Astrocyte of the hippocampus (primary cell): ENCODE measurements at regions not wholly inside any gene's neighbourhood (a gene's known extent, or its start where the extent isn't known, plus 50 kb on each side); places are given as distances from the start of the nearest gene placed in this dataset.

ENCODE experiments used
- DNase-seq: peaks from one replicate; pipeline ENCODE4 v3.0.0; 2011; ENCODE audit warnings: low read depth, low spot score

DNA sequence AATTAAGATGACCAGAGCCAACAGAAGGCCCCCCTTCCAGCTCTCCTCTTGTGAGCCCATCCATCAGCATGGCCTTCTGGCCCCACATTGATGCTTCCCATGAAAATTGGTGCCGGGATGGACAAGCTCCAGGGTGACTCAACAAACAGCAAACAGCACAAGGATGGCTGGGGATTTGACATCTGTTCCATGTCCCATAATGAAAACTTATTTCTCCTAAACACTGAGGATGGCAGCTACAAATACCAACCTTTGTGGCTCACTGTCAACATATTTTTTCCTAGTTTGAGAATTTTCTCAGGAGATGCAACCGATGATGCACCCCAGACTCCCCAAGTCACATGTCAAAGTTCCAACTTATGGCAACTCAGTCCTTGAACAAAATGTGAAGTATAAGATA lies 169.6 kb upstream of the SIX2 start:
- no peak for DNase-seq

GRCh38 chr2:45178359-45178758 lies 169.1 kb upstream of the SIX2 start:
- DNase-seq: no peak

- peak; percentile 92 for DNase-seq
Measured at GRCh38 chr2:45177870-45178269, 168.6 kb upstream of the SIX2 start.

- DNase-seq: no peak
Measured at GRCh38 chr2:45176390-45176789, 167.1 kb upstream of the SIX2 start.

GRCh38 chr2:45173513-45173912 lies 164.3 kb upstream of the SIX2 start:
- peak; percentile 78 for DNase-seq

GRCh38 chr2:45172760-45173392 lies 163.6 kb upstream of the SIX2 start:
- no peak for DNase-seq

DNA sequence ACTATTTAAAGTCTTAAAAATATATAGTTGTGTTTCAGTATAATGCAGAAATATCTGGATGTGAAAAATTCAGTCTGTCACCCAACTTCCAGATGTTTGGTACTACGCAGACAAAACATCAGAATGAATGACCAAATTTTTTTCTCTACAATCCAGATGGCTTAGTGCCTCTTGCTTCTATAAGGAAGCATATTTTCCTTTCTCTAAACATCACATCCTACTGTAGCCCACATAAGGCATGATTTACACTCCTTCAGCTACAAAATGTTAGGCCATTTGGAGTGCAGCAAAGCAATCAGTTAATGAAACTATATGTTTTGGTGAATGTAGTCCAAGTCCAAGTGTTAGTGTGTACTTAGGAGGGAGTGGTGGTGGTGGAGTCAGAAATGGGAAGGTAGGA lies 162.9 kb upstream of the SIX2 start:
- DNase-seq: no peak

- DNase-seq: peak; percentile 21
Measured at GRCh38 chr2:45171136-45171501, 161.9 kb upstream of the SIX2 start.

- DNase-seq: peak; percentile 14
Measured at GRCh38 chr2:45170191-45171135, 161.2 kb upstream of the SIX2 start.

DNA sequence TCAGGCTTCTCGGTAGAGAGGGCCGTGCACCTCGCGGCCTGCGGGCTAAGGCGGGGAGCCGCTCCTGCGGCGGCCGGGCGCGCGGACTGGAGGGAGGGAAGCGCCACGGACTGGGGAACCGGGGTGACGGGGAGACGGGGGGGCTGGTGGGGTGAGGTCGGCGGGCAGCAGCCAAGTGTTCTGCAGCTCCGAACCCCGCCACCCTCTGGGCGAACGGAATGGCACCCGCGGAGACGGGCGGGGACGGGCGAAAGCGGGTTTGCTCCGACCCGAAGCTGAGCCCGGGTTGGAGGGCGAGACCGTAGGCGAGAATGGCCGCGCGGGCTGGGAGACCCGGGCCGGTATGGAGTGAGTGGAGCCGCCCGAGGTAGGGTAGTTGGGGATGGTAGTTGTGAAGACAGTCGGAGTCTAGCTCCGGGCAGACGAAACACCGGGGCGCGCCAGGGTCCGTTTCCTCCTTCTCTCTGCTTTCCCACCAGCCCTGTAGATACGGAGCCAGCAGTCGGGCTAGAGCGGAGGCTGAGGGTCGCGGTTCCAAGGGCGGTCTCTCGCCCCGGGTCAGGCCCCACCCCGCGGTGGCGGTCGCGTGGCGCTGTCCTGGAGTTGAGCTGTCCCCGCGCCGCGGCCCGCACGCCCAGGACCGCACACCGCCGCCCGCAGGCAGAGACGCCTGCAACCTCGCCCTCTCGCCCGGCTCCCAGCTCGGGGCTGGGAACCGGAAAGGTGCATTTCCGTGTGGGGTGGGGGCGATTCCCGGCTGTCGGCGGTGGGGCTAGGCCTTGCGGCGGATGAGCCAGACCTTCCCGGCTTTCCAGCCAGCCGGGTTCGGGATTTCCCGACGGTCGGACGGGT lies 160.3 kb upstream of the SIX2 start:
- peak; percentile 46 for DNase-seq

DNA sequence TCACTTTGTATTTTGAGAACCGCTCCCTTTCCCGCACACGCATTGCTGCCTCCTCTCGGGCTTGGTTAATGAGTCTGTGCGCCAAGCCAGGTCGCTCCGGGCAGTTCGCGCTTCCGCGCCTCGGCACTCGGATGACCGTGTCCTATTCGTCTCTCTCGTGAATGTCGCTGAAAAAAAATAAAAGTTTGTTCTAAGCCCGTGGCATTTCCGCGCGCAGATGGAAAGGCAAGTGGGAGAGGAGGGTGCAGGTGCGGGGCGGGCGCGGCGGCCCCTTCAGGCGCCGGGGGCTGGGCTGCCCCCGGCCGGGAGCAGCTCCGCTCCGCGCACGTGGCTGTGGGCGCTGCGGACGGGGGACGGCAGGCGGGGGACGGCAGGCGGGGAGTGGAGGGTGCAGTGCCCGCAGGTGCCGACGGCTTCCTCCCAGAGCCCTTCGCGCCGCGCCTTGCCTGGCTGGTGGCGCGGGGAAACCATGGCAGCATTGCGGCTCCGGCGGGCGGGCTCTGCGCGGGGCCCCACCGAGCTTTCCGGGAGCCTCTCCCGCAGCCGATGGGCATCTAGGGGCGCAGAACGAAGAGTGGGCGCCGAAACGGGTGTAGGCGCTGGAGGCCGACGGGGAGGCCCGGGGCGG lies 159.6 kb upstream of the SIX2 start:
- DNase-seq: peak; percentile 30

DNA sequence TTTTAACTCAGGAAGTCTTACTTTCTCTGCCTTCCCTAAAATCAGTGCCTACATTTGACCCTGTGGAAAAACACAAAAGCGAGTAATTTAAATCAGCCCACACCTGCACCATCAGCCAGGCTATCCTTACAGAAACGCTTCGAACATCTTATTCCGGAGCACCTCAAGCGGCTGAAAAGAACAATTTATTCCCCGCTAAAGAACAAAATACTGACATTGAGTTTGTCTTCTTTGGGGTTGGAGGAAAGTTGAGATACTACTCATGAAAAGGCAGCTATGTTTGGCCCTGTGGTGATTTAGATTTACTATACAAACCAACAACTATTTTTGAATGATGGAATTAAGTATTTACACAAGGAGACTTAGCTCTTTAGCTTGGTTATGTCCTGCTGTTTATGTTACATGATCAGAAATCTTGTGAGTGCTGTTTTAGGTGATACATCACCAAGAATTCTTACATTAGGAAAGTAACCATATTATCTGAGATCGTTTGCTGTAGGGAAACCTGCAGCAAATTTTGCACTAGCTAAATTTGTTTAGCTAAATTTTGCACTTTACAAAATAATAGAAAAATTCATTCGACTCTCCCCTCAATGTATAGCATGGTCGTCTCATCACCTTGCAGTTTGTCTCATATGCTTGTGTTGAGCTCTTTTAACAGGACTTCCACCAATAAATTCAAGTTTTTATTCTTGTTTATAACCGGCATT lies 158.8 kb upstream of the SIX2 start:
- DNase-seq: no peak

GRCh38 chr2:45166229-45166890 lies 157.1 kb upstream of the SIX2 start:
- no peak for DNase-seq

- DNase-seq: no peak
Measured at GRCh38 chr2:45162711-45163110, 153.5 kb upstream of the SIX2 start.

DNA sequence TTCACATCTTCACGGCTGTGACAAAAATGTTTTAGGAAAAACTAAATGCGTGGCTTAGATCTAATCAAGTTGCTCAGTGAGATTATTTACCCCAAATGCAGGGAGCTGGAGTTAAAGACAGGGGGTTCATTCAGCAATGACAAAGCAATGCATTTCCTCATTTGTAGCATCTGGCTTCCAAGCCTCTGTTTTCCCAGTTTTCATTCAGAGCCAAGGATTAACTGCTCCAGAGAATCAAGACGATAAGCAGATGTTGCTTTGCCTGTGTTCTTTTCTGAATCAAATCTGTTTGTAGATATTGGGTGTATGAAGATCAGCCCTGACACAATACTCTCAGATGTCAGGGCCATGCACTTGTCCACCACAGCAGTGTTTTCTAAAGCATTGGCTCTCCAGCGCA lies 147.4 kb upstream of the SIX2 start:
- DNase-seq: no peak

GRCh38 chr2:45154606-45155155 lies 145.4 kb upstream of the SIX2 start:
- DNase-seq: no peak

GRCh38 chr2:45154144-45154543 lies 144.9 kb upstream of the SIX2 start:
- no peak for DNase-seq

GRCh38 chr2:45153121-45153520 lies 143.9 kb upstream of the SIX2 start:
- no peak for DNase-seq

DNA sequence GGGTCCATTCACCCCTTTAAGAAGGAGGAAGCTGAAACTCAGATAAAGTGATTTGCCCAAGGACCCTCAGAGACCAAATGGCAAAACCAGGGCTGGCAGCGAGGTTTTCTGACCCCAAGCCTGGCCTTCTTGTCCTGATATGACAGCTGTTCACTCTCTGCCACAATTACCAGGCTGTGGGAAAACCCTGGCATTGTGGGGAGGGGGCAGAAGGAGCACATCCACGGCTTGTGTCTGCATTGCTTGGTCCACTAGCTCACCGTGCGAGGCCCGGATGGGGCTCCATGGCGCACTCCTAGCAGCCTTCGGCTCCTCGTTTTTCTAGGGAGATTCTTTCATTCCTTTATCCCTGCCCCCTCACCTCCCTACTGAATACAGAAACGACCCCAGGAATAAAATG lies 143.4 kb upstream of the SIX2 start:
- no peak for DNase-seq
